Vagina (tissue), 2 donors: ENCODE measurements at regions not wholly inside any gene's neighbourhood (a gene's known extent, or its start where the extent isn't known, plus 50 kb on each side); places are given as distances from the start of the nearest gene placed in this dataset.

Experiments used
- DNase-seq, 2 donors: peaks; one replicate each; pipeline ENCODE4 v3.0.0-alpha.2; 2017; ENCODE audit errors: extremely low spot score in 2 of 2
- H3K27ac ChIP-seq: fragments of 200-600 bp; sonication (generic); one replicate; pipeline ENCODE4 v1.5.1; 2019
- H3K27me3 ChIP-seq: fragments of 200-600 bp; sonication (generic); one replicate; pipeline ENCODE4 v1.5.1; 2019
- H3K36me3 ChIP-seq, 2 donors: fragments of 200-600 bp; sonication (generic); one replicate each; pipeline ENCODE4 v1.5.1; 2017 to 2019
- H3K4me1 ChIP-seq: fragments of 200-600 bp; sonication (generic); one replicate; pipeline ENCODE4 v1.5.1; 2019
- H3K4me3 ChIP-seq, 2 donors: fragments of 200-600 bp; sonication (generic); 1 replicate in 1 of 2; 2 replicates in 1 of 2; pipeline ENCODE4 v1.5.1; 2016 to 2019
- H3K9me3 ChIP-seq: fragments of 200-600 bp; sonication (generic); one replicate; pipeline ENCODE4 v1.5.1; 2019
- POLR2A ChIP-seq, 2 donors: fragments of 450-650 bp; IDR thresholded peaks; one replicate each; pipeline ENCODE4 v1.6.1; 2017; ENCODE audit warnings: antibody characterized with exemption in 2 of 2, mild to moderate bottlenecking in 2 of 2, moderate library complexity in 2 of 2
- POLR2AphosphoS5 ChIP-seq, 2 donors: sonication (generic); formaldehyde crosslinking; IDR thresholded peaks; one replicate each; pipeline ENCODE4 v1.9.0; 2017; ENCODE audit warnings: antibody characterized with exemption in 2 of 2, mild to moderate bottlenecking in 2 of 2, low read depth in 1 of 2; ENCODE audit not compliant: insufficient read depth in 1 of 2
- intact Hi-C: fragments of 100-400 bp; cut with DNase I; formaldehyde crosslinking; loops from one replicate; pipeline ENCODE4 v1.15.1; 2023
- TF ChIP-seq, protein P1 (sequence below), 3 experiments: fragments of 450-650 bp in 2 of 3; fragments of 200-600 bp in 1 of 3; sonication (generic) in 1 of 3; IDR thresholded peaks; one replicate each; pipeline ENCODE4 v1.5.1; 2017 to 2019; ENCODE audit warnings: antibody characterized with exemption in 3 of 3, mild to moderate bottlenecking in 2 of 3, moderate library complexity in 2 of 3

DNA sequence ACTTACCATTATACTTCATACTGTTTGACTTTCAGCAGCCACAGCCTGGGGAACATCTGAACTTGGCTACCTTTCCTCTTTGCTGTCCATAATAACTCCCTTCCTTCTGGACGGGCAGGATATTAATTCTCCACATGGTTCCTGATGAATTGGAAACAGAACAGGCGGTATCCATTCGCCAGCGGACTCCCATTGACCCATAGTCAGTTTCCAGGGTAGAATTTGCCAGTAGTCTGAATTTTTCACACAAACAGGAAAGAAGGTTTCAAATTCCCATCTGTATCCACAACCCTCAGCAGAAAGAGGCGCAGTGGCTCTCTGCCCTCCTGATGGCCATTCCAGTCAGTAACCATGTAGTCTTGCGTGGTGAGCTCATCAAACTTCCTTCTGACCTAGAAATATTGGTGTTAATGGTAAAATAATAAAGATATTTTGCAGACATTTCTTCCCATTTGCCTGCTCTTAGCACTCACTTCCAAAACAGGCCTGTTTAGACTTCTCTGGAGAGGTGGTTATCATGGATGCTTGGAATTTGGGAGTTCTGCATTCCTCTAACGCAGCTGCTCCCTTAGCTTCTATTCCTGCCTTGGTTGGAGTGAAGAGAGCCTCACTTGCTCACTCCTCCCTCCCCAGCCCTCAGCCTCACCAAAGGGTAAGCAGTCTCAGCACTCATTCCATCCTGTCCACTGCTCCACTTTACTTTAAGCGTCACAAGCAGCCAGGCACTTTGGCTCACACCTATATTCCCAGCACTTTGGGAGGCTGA lies 75.0 kb upstream of the OXGR1 start:
- H3K4me3 ChIP-seq = no peak overlapping the region
- no peaks in the 10 kb centered on the region for H3K4me1 ChIP-seq
- DNase-seq = no peak
- intact Hi-C loops = no loop called here
- H3K27ac ChIP-seq = no peak overlapping the region
- H3K27me3 ChIP-seq = no peaks in the 10 kb centered on the region
- TF ChIP-seq POLR2A (IDR thresholded peaks at IDR 0.05) (no peak), POLR2AphosphoS5 (IDR thresholded peaks at IDR 0.05; ENCODE audit: insufficient read depth in 1 of 2, low read depth in 1 of 2) (no peak)
- TF ChIP-seq, protein P1, sequence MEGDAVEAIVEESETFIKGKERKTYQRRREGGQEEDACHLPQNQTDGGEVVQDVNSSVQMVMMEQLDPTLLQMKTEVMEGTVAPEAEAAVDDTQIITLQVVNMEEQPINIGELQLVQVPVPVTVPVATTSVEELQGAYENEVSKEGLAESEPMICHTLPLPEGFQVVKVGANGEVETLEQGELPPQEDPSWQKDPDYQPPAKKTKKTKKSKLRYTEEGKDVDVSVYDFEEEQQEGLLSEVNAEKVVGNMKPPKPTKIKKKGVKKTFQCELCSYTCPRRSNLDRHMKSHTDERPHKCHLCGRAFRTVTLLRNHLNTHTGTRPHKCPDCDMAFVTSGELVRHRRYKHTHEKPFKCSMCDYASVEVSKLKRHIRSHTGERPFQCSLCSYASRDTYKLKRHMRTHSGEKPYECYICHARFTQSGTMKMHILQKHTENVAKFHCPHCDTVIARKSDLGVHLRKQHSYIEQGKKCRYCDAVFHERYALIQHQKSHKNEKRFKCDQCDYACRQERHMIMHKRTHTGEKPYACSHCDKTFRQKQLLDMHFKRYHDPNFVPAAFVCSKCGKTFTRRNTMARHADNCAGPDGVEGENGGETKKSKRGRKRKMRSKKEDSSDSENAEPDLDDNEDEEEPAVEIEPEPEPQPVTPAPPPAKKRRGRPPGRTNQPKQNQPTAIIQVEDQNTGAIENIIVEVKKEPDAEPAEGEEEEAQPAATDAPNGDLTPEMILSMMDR (IDR thresholded peaks at IDR 0.05) = no peak
- no peaks in the 10 kb centered on the region for H3K9me3 ChIP-seq
- no peaks in the 10 kb centered on the region for H3K36me3 ChIP-seq

DNA sequence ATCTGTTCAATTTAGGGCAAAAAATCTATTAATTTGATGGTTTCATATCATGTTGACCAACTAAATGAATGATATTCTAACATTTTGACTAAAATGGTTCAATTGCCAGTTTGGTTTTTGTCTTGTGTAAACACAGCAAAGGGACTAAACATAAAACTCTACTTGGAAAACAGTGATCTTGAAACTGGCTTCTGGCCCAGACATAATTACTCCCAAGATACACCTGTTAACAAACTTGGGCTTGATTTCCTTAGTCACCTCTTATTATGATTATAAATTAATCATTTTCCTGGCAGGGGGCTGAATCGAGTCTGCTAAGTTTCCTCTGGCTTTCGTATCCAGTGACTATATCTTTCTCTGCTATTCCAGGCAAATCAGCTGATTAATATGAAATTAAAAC lies 78.0 kb upstream of the OXGR1 start:
- intact Hi-C loops = no loop called here
- DNase-seq = no peak
- H3K36me3 ChIP-seq = no peaks in the 10 kb centered on the region
- no peak overlapping the region for H3K4me3 ChIP-seq
- H3K9me3 ChIP-seq = peaks cover 5% of the 10 kb centered on the region
- no peak overlapping the region for H3K27ac ChIP-seq
- no peaks in the 10 kb centered on the region for H3K4me1 ChIP-seq
- H3K27me3 ChIP-seq = no peaks in the 10 kb centered on the region
- no peak for TF ChIP-seq POLR2A (IDR thresholded peaks at IDR 0.05)

DNA sequence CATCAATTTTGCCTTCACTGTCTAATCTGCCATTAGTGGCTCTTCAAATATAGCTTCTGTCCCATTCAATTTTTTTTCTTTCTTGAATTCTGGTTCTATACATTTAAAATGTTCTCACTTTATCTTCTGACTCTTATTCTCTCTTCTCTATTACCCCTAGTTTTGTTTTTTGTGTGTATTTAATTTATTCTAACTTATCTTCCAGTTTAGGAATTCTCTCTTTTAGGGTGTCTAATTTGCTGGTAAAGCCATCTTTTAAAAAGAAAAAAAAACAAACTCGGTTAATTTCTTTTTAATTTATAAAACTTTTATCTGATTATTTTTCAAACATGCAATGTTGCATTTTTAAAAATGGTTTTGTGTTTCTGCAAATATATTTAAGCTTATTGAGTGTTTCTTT lies 80.3 kb upstream of the OXGR1 start:
- Histone ChIP-seq H3K4me1 (no peaks in the 10 kb centered on the region), H3K36me3 (no peaks in the 10 kb centered on the region), H3K4me3 (no peak overlapping the region), H3K27ac (no peak overlapping the region), H3K27me3 (no peaks in the 10 kb centered on the region), H3K9me3 (peaks cover 5% of the 10 kb centered on the region)
- intact Hi-C loops = no loop called here
- no peak for DNase-seq
- no peak for TF ChIP-seq POLR2A (IDR thresholded peaks at IDR 0.05)
- TF ChIP-seq, protein P1 (IDR thresholded peaks at IDR 0.05) = no peak
- TF ChIP-seq POLR2AphosphoS5 (IDR thresholded peaks at IDR 0.05; ENCODE audit: insufficient read depth in 1 of 2, low read depth in 1 of 2) = no peak

DNA sequence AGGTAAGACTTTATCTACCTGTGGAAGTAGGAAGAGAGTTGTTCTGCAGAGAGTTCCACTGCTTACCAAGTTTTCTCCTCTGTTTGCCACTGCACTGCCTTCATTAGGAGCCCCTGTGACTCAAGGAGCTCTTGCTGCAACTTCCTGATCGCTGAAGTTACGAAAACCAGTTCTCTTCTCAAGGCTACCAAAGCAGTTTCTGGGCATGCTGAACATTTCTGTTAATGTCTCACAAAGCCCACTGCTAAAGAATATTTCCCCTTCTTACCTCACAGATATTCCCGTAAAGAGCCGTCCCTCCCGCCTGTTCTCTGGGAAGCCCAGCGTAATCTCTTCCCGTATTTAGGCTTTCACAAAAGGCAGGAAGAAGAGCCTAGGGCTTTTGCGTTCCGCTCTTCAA lies 82.6 kb upstream of the OXGR1 start:
- Histone ChIP-seq H3K36me3 (no peaks in the 10 kb centered on the region), H3K27ac (no peak overlapping the region), H3K4me1 (no peaks in the 10 kb centered on the region), H3K27me3 (no peaks in the 10 kb centered on the region), H3K9me3 (peaks cover 5% of the 10 kb centered on the region), H3K4me3 (no peak overlapping the region)
- intact Hi-C loops = no loop called here
- DNase-seq = no peak
- TF ChIP-seq, protein P1 (IDR thresholded peaks at IDR 0.05) = no peak
- no peak for TF ChIP-seq POLR2AphosphoS5 (IDR thresholded peaks at IDR 0.05; ENCODE audit: insufficient read depth in 1 of 2, low read depth in 1 of 2)

DNA sequence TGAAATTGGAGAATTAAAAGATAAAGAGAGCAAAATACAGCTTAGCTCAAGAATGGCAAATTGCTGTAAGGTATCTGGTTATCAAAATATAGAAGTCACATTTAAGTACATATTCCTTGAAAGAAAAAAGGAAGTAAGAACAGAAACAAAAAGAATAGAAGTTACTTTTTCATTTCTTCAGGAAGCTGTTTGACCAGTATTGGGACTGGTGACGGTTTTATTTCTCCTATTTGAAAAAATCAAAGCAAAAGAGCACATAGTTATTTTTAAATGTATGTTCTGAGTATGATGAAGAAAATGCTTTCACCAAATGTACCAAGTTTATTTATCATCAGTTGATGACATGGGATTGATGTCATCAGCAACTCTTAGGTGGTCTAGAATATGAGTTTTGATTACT lies 83.1 kb upstream of the OXGR1 start:
- H3K36me3 ChIP-seq = no peaks in the 10 kb centered on the region
- DNase-seq = no peak
- H3K4me3 ChIP-seq = no peak overlapping the region
- intact Hi-C loops = no loop called here
- no peak overlapping the region for H3K27ac ChIP-seq
- TF ChIP-seq, protein P1 (IDR thresholded peaks at IDR 0.05) = no peak
- TF ChIP-seq POLR2A (IDR thresholded peaks at IDR 0.05) (no peak), POLR2AphosphoS5 (IDR thresholded peaks at IDR 0.05; ENCODE audit: insufficient read depth in 1 of 2, low read depth in 1 of 2) (no peak)
- H3K9me3 ChIP-seq = peaks cover 5% of the 10 kb centered on the region
- no peaks in the 10 kb centered on the region for H3K27me3 ChIP-seq
- H3K4me1 ChIP-seq = no peaks in the 10 kb centered on the region
